ENCODE measurements at regions not wholly inside any gene's neighbourhood (a gene's known extent, or its start where the extent isn't known, plus 50 kb on each side); places are given as distances from the start of the nearest gene placed in this dataset.

DNA sequence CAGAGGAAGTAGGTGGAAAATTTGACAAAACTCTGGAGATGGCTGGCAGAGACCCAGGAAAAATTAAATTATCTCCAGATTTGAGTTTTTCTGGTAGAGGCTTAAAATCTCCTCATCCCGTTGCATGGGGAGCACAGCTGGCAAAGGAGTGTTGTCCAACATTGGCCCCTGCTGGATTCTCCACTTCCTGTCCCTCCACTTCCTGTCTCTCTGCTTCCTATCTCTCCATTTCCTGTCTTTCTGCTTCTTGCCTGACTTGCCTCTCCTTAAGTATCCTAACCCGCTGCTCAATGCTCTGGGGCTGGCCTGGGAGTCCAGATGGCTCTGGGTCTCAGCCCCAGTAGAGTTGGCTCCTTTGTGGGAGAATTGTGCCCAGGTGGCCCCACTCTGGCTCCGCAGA, 65.8 kb upstream of the EMX2 start:
- Histone ChIP-seq H3K4me1 (ENCODE audit: control insufficient read depth, insufficient read depth, low read length) (0 out of 2 replicates have a peak, but pooled peaks cover 4% of the 10 kb centered on the region), H3K79me2 (ENCODE audit: control insufficient read depth, insufficient read depth, low read length) (no peaks in the 10 kb centered on the region), H3K4me3 (no peak overlapping the region), H3K9ac (ENCODE audit: control insufficient read depth, insufficient read depth, low read length) (no peak overlapping the region), H2AFZ (ENCODE audit: control insufficient read depth, low read depth, low read length) (no peak overlapping the region), H3K4me2 (ENCODE audit: control insufficient read depth, insufficient read depth) (no peak overlapping the region), H3K36me3 (ENCODE audit: control insufficient read depth in 2 of 2, insufficient read depth in 2 of 2, low read length in 1 of 2) (no peaks in the 10 kb centered on the region), H3K9me3 (replicated peaks; ENCODE audit: control insufficient read depth, insufficient read depth, low read length) (no peaks in the 10 kb centered on the region), H3K27me3 (replicated peaks in 1 of 2; ENCODE audit: control insufficient read depth in 2 of 2, insufficient read depth in 2 of 2, low read length in 1 of 2) (no peaks in the 10 kb centered on the region; a peak in 1 of 4 replicates), H3K27ac (ENCODE audit: control insufficient read depth, insufficient read depth) (no peak overlapping the region), H4K20me1 (ENCODE audit: control insufficient read depth, insufficient read depth) (no peaks in the 10 kb centered on the region)
- TF ChIP-seq, protein P1, sequence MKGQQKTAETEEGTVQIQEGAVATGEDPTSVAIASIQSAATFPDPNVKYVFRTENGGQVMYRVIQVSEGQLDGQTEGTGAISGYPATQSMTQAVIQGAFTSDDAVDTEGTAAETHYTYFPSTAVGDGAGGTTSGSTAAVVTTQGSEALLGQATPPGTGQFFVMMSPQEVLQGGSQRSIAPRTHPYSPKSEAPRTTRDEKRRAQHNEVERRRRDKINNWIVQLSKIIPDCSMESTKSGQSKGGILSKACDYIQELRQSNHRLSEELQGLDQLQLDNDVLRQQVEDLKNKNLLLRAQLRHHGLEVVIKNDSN (IDR thresholded peaks at IDR 0.05; ENCODE audit: borderline replicate concordance, extremely low read length, insufficient read depth, low read depth, low read length), result no peak
- TF ChIP-seq SREBF1 (IDR thresholded peaks at IDR 0.05; ENCODE audit: low read length), result no peak
- TF ChIP-seq HDAC2 (IDR thresholded peaks at IDR 0.05), result no peak
- no peak for TF ChIP-seq ESRRA (IDR thresholded peaks at IDR 0.05; ENCODE audit: low read length)
- TF ChIP-seq MYB (IDR thresholded peaks at IDR 0.05; ENCODE audit: borderline replicate concordance, low read depth, low read length), result no peak
- TF ChIP-seq TARDBP (IDR thresholded peaks at IDR 0.05; ENCODE audit: borderline replicate concordance), result no peak
- TF ChIP-seq ASH2L (IDR thresholded peaks at IDR 0.05; ENCODE audit: borderline replicate concordance, low read depth), result no peak
- TF ChIP-seq TBL1XR1 (IDR thresholded peaks at IDR 0.05; ENCODE audit: low read depth, low read length), result no peak
- TF ChIP-seq, protein P2, sequence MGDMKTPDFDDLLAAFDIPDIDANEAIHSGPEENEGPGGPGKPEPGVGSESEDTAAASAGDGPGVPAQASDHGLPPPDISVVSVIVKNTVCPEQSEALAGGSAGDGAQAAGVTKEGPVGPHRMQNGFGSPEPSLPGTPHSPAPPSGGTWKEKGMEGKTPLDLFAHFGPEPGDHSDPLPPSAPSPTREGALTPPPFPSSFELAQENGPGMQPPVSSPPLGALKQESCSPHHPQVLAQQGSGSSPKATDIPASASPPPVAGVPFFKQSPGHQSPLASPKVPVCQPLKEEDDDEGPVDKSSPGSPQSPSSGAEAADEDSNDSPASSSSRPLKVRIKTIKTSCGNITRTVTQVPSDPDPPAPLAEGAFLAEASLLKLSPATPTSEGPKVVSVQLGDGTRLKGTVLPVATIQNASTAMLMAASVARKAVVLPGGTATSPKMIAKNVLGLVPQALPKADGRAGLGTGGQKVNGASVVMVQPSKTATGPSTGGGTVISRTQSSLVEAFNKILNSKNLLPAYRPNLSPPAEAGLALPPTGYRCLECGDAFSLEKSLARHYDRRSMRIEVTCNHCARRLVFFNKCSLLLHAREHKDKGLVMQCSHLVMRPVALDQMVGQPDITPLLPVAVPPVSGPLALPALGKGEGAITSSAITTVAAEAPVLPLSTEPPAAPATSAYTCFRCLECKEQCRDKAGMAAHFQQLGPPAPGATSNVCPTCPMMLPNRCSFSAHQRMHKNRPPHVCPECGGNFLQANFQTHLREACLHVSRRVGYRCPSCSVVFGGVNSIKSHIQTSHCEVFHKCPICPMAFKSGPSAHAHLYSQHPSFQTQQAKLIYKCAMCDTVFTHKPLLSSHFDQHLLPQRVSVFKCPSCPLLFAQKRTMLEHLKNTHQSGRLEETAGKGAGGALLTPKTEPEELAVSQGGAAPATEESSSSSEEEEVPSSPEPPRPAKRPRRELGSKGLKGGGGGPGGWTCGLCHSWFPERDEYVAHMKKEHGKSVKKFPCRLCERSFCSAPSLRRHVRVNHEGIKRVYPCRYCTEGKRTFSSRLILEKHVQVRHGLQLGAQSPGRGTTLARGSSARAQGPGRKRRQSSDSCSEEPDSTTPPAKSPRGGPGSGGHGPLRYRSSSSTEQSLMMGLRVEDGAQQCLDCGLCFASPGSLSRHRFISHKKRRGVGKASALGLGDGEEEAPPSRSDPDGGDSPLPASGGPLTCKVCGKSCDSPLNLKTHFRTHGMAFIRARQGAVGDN (IDR thresholded peaks at IDR 0.05), result no peak
- TF ChIP-seq EED (IDR thresholded peaks at IDR 0.05; ENCODE audit: low read depth), result no peak
- no peak for TF ChIP-seq EZH2 (IDR thresholded peaks at IDR 0.05; ENCODE audit: borderline replicate concordance, control insufficient read depth, low read depth, low read length)
- TF ChIP-seq, protein P3, sequence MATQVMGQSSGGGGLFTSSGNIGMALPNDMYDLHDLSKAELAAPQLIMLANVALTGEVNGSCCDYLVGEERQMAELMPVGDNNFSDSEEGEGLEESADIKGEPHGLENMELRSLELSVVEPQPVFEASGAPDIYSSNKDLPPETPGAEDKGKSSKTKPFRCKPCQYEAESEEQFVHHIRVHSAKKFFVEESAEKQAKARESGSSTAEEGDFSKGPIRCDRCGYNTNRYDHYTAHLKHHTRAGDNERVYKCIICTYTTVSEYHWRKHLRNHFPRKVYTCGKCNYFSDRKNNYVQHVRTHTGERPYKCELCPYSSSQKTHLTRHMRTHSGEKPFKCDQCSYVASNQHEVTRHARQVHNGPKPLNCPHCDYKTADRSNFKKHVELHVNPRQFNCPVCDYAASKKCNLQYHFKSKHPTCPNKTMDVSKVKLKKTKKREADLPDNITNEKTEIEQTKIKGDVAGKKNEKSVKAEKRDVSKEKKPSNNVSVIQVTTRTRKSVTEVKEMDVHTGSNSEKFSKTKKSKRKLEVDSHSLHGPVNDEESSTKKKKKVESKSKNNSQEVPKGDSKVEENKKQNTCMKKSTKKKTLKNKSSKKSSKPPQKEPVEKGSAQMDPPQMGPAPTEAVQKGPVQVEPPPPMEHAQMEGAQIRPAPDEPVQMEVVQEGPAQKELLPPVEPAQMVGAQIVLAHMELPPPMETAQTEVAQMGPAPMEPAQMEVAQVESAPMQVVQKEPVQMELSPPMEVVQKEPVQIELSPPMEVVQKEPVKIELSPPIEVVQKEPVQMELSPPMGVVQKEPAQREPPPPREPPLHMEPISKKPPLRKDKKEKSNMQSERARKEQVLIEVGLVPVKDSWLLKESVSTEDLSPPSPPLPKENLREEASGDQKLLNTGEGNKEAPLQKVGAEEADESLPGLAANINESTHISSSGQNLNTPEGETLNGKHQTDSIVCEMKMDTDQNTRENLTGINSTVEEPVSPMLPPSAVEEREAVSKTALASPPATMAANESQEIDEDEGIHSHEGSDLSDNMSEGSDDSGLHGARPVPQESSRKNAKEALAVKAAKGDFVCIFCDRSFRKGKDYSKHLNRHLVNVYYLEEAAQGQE (IDR thresholded peaks at IDR 0.05; ENCODE audit: low read depth, low read length), result no peak
- no peak for TF ChIP-seq POLR2AphosphoS5 (IDR thresholded peaks at IDR 0.05; ENCODE audit: low read length)
- POLR2A ChIA-PET, result no interaction called here
- DNase-seq (ENCODE audit: low read depth, low spot score), result no peak
- in situ Hi-C loops (cut with MboI), result no loop called here
- ATAC-seq, result no peak
- SMC1A ChIA-PET (ENCODE audit: uncharacterized antibody, unreplicated experiment), result interaction anchor here (1.0 to 2.6 kb wide), 3 partner anchors 20 to 46 kb away, joined by 3 to 12 read pairs (median 10); no protein-coding TSS in a partner anchor
- no peak for FAIRE-seq
- no TSS peak for BruUV-seq (replicated peaks)
- 57% methylated on average over 3 of the region's 3 CpGs for WGBS (ENCODE audit: insufficient coverage, insufficient replicate concordance, low lambda C conversion rate, missing lambda C conversion rate)
- CTCF ChIA-PET, result interaction anchor here (1.3 to 4.6 kb wide), 5 partner anchors 10 to 158 kb away, joined by 3 to 26 read pairs (median 7); no protein-coding TSS in a partner anchor
- intact Hi-C loops (cut with micrococcal nuclease; ENCODE audit: unreplicated experiment), result loop anchor here (10.0 kb wide), 1 partner anchor 262 kb away; no protein-coding TSS in a partner anchor
- RAD21 ChIA-PET (ENCODE audit: unreplicated experiment), result no interaction called here
